HG03045 (cell line): ENCODE measurements at regions not wholly inside any gene's neighbourhood (a gene's known extent, or its start where the extent isn't known, plus 50 kb on each side); places are given as distances from the start of the nearest gene placed in this dataset.
"Not testable (repeated sequence)": the region's sequence is repeated elsewhere in the genome, so short reads cannot be mapped to it uniquely, and the experiment has no call there.

Experiments
- ATAC-seq: cut with Tn5 transposase; IDR thresholded peaks from one replicate; pipeline ENCODE4 v1.9.1; 2021; ENCODE audit warnings: mild to moderate bottlenecking, moderate library complexity; ENCODE audit not compliant: unreplicated experiment

DNA sequence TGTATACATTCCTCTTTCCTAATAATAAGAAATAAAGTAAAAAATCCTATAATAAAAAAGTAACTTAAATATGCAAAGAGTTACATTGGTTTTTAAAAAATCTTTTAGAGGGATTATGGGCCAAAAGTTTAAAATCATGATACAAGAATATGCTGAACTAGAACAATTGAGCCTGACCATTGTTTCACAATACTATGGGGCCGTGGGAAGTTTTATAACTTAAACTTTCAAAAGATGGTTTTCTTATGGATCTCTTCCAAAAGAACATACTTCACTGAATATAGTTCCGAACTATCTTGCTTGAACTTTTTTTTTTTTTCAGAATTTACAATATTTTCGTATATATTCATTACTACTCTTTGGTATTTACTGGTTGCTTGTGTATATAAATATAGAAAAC is 97.6 kb downstream of the NFKBIZ start:
- no peak for ATAC-seq

DNA sequence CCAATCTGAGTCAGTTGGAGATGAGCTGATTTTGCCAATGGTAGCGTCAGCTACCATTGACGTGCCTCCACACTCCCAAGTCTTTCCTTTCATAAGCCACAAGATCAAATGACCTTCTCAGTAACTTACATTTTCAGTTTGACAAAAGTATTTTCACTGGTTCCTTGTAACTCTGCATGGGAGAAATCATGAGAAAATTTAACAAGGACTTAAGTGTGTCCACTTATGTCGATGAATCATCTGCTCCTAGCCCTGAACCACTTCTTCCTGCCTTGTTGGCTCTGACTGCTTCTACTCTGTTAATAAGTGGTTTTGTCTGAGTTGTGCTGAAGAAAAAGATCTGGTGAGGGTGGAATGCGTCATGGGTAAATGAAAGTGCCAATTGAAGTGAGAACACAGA is 101.2 kb downstream of the NFKBIZ start:
- ATAC-seq = no peak

DNA sequence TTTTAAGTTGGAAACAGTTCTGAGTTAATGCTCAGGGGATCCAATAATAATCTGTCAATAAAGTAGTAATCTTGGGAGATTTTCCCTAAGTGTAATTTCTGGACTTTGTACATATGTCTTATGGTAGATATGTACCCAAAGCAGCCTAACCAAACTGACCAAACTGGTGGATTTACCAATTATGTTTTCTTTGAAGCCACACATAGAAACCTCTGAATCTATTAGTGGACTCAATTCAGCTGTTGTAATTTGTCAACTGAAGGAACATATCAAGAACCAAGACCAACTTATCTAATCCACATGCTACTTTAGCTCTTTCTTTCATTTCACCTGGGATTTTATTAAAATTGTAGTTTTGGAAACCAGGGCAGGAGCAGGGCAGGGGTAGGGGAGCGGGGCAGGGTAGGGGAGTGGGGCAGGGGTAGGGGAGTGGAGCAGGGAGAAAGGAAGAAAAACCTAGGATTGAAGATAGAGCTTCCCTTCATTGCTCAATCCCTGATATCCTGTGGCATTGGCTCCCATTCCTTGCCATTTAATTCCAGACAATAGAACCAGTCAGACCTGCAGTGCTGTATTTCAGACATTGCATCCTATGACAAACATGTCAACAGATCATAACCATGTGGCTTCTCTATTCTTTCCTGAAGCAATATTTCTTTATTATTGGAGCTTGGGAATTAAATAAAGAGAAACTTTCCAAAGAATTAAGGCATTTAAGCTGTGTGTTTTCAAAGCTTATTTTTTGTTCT is 101.8 kb downstream of the NFKBIZ start:
- no peak for ATAC-seq

DNA sequence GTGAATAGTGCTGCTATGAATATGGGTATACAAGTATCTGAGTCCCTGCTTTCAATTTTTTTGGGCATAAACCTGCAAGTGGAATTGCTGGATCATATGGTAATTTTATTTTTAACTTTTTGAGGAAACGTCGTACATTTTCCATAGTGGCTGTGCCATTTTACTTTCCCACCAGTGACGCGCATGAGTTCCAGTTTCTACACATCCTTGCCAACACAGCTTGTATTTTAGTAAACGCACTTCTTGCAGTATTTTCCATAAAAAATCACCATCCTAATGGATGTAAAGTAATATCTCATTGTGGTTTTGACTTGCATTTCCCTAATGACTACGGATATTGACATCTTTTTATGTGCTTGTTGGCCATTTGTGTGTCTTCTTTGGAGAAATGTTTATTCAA is 105.0 kb downstream of the NFKBIZ start:
- ATAC-seq = no peak

DNA sequence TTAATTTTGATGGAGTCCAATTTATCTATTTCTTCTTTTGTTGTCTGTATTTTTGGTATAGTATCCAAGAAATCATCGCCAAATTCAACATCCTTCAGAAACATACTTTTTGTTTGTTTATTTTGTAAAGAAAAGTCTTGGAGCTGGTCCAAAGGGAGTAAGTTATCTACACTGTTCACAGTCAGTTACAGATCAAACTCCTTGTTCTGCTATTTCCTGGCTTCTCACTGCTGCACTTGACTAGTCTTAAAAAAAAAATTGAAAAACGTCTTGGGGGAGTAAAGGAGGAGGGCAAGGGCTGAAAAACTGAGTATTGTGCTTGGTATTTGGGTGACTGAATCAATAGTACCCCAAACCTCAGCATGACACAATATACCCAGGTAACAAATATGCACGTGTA is 105.6 kb downstream of the NFKBIZ start:
- no peak for ATAC-seq

DNA sequence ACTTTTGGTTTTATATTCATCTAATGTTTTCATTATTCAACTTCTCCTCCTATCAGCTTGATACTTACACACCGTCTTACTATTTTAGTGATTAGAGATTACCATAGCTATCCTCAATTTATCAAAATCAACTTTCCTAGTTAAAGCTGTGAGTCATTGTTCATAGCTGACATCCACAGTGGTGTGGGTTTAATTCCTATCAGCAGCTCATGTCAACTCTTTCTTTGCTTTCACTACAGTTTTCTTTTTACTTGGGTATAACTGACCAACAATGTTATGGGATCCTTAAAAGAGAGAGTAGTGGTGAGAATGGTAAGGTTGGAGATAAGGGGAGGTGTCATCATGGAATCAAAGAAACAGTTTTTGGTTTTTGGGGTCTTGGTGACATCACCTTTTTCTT is 112.7 kb downstream of the NFKBIZ start:
- ATAC-seq = no peak

DNA sequence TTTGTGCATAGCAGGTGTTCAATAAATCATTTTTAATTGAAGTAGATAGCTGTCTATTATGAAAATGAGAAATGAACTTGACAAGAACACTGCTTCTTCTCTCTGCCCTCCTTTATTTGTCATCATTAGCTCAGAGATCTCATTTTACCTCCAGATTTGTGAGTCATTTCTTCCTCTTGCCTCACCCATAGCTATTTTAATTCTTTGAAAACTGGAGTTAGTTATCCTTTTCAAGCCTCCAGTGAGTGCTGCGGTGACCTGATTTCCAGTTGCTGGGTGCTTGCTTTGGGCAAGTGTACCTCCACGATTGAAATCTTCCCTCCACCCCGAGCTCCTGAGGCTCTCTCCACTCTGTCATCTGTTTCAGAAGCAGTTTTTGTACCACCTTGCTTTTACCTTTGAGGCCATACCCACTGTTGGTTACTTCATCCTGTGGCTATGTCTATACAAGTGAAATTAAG is 114.6 kb downstream of the NFKBIZ start:
- ATAC-seq = no peak

DNA sequence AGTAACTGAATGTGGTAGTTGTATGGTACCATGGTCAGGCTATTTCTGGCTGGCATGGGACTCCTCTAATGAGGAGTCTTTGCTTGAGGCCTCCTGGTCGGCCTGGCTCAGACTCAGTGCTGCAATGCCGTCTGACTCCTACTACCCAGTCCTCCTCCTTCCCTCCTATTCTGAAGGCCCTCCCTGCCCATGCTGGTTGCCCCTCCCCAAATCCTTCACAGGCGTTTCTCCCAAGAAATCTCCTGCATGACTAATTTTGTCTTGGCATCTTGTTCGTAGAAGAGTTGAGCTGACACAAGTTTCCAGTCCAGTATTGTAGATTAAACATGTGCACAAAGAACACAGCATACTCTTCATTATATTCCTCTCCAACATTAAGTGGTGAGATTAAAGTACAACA is 115.5 kb downstream of the NFKBIZ start:
- no peak for ATAC-seq

DNA sequence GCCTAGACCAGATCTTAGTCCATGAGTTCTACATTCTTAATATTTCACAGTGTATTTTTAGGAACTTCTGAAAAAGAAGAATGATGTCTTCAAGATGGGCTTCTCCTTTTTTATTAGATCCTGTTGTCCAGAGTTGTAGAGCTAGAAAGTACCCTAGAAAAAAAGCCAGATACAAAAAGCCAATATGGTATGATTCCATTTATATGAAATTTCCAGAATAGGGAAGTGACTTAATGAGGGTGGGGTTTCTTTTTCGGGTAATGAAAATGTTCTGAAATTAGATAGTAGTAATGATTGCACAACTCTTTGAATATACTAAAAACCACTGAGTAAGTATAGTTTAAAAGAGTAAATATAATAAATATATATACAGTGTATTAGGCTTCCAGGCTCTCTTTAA is 116.9 kb downstream of the NFKBIZ start:
- no peak for ATAC-seq

DNA sequence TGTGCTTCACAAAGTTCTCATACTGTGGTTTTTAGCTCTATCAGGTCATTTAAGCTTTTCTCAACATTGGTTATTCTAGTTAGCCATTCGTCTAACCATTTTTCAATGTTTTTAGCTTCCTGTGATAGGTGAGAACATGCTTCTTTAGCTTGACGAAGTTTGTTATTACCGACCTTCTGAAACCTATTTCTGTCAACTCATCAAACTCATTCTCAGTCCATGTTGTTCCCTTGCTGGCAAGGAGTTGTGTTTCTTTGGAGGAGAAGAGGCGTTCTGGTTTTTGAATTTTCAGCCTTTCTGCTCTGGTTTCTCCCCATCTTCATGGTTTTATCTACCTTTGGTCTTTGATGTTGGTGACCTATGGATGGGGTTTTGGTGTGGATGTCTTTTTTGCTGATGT is 120.9 kb downstream of the NFKBIZ start:
- ATAC-seq = no peak

DNA sequence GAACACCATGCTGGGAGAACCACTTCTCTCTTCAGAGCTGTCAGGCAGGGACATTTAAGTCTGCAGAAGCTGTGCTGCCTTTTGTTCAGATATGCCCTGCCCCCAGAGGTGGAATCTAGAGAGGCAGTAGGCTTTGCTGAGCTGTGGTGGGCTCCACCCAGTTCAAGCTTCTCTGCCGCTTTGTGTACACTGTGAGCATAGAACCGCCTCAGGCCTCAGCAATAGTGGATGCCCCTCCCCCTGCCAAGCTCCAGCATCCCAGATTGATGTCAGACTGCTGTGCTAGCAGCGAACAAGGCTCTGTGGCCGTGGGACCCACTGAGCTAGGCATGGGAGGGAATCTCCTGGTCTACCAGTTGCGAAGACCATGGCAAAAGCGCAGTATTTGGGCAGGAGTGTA is 121.6 kb downstream of the NFKBIZ start:
- no peak for ATAC-seq

DNA sequence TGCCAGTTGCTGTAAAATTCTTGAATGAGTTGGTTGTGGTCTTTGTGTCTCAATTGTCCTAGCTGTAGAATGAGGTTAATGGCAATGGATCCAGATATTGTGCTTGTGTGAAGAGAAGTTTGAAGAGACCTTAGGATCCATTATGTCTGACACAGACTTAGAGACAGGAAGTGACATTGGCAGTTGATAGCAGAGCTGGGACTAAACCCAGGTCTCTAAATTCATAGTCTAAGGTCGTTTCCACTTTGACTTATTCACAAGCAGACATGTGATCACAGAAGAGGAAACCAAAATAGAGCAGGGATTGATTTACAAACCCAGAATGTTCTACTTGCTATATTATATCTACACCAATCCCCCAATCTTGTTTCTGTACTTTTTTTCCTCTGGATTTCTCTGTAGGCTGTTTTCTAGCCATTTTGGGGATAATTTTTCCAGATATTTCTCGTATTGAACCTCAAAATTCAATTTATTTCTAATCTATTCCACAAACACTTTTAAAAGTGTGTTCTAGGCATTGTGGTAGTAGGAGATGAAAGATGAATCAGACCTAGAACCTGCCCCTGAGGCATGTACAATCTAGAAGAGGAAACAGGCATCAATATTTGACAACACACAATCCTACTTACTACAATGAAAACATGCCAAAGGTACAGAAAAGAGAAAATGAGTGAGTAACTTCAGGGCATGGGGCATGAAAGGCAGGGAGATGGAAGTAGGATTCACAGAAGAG is 123.3 kb downstream of the NFKBIZ start:
- no peak for ATAC-seq

DNA sequence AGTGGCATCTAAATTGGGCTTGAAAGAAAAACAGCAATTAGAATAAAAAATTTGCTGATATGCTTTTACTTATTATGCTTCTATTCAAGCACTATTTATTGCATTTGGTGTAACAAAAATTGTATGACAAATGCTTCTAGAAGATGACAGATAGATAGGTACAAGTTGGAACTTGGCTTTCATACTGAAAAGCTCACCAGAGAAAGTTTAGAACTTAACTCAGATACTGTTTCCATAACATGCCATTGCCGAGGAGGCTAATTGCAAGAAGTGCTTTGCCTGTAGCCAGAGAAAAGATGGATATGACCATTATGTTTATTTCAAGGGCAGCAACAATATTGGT is 123.8 kb downstream of the NFKBIZ start:
- no peak for ATAC-seq

DNA sequence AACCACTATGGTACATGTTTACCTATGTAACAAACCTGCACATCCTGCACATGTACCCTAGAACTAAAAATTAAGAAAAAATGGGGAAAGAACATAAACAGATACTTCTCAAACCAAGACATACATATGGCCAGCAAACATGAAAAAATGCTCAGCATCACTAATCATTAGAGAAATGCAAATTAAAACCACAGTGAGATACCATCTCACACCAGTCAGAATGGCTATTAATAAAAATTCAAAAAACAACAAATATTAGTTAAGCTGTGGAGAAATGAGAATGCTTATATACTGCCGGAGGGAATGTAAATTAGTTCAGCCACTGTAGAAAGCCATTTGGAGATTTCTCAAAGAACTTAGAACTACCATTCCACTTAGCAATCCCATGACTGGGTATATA is 126.1 kb downstream of the NFKBIZ start:
- ATAC-seq = not testable (repeated sequence)

DNA sequence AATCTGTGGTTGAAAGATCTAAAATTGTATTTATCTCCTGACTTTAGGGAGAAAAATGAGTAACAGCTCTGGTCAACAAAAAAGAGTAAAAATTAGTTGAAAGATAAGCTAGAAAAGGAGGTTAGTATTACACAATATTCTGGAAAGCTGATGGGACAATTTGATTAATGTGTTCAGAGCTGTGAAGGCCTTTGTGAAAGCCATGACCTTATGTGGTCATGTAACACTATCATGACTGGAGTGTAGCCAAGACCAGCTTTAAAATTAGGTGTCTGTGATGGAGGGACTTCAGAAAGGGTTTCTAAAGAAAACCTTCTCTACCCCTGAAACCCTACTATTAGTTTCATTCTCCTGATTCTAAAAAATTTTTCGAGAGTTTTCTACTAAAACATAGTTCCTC is 127.2 kb downstream of the NFKBIZ start:
- ATAC-seq = peak; percentile 89

DNA sequence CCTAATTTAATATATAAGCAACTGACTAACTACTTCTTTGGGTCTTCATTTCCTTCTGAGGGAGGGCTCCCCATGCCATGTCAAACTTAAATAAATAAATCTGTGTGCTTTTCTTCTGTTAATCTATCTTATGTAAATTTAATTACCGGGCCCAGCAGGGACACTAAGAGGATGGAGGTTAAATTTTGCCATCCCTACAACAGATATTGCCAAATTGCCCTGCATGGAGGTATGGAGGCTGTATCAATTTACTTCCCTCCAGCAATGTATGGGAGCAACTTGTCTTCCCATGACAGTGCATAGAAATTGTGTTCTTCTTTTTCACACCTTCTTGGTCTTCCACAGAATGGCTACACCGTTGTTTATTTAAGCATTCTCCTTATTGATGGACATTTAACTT is 129.0 kb downstream of the NFKBIZ start:
- ATAC-seq = no peak

DNA sequence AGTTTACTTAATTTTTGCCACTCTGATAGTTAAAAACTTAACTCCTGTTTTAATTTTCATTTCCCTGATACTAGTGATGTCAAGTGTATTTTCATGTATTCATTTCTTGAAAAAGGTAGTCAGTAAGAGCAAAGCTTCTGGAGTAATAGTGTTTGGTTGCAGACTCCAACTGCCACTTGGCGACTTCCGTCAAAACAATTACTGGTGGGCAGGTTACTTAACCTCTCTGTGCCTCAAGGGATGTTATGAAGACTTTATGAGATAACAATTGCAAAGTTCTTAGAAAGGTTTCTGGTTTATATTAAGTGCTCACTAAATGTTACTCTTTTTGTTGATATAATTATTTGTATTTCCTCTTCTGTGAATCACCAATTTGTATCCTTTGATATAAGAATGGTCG is 129.7 kb downstream of the NFKBIZ start:
- no peak for ATAC-seq

DNA sequence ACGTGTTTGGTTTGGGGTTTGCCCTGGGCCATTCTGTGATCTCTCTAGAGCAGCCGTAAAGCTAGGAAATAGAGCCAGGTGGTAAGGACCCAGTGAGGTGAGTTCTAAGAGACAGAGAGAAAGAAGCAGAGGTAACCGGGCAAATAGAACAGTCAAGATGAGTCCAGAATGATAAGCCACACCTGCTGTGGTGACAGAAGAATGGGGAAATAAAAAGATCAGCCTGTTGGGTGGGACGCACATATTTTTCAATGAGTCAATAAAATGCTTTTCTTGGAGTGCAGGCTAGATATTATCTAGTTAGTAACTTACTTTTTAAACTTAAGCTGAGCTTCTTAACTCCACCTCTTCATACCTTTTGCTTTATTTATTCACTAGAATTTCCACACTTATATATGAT is 135.0 kb downstream of the NFKBIZ start:
- no peak for ATAC-seq

DNA sequence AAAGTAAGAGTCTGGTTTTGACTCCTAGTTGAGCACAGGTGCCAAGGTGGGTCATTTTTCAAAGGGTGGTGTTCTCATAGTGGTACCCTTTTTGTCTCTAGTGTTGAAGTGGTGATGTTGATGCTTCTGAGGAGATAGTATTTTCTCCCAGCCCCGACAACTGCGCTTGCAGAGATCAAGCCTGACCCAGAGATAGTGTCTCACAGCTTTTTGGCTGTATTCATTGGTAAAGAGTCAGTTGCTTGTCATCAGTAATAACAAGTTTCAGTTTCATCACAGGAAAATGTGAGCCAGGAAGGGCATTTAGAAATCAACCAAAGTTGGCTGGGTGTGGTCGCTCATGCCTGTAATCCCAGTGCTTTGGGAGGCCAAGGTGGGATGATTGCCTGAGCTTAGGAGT is 139.3 kb downstream of the NFKBIZ start:
- peak; percentile 36 for ATAC-seq

DNA sequence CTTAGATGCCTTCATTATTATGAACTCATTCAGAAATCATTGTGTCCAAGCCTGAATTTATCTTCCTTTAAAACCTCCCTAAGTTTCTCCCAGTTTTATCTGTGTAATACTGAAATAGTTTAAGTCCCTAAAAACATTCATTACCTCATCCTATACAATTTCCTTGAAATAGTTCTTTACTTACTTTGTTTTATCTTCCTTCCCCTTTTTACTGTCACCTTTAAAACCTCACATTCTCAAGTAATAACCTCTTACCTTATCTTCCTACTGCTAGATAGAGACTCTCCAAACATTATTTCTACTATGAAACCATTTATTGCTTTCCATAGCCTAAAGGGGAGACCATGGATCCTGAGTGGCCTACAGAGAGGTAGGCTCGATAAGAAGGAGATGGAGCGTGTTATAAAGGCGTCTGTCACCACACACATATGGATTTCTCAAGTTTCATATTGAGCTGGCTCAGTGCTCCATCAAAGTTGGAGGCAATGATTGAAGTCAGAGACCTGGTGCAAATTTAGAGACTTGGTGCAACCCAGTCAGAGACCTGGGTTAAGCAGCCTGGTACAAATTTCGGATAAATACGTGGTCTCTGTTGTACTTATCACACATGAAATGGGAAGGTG is 140.4 kb downstream of the NFKBIZ start:
- no peak for ATAC-seq

DNA sequence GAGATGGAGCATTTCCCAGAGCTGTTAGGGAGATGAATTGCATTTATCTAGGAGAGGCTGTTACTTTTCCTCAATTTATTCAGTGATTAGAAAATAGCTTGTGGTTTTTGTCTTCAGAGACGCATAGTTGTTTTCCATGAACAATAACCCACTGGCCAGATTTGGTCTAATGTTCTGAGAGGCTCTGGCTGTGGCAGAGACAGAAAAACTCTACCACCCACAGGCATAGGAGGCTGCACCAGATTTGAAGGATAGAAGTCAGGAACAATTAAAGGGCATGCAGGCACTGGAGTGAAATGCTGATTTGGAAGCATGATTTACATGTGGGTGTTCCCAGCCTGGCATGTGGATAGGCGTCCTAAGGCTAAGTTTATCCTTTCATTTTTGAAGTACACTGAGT is 143.5 kb downstream of the NFKBIZ start:
- no peak for ATAC-seq

DNA sequence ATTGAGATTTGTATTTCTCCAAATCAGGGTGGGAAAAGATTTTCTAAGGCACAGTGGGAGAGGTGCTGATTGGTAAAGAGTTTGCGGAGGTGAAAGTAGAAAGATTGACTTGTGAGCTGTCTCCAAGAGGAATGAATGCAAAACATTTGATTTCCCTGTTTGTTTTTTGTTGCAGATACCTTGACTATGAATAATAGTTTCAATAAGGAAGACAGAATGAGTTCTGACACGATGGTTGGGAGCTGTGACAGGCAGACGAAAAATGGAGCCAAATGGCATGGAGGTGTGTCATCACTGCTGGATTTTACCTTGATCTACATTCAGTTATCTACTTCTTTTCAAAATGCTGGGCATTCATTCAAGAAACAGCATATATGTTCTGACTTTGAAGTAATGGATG is 145.1 kb downstream of the NFKBIZ start:
- ATAC-seq = no peak
